ENCODE measurements at regions not wholly inside any gene's neighbourhood (a gene's known extent, or its start where the extent isn't known, plus 50 kb on each side); places are given as distances from the start of the nearest gene placed in this dataset.
"Not testable (repeated sequence)": the region's sequence is repeated elsewhere in the genome, so short reads cannot be mapped to it uniquely, and the experiment has no call there.

DNA sequence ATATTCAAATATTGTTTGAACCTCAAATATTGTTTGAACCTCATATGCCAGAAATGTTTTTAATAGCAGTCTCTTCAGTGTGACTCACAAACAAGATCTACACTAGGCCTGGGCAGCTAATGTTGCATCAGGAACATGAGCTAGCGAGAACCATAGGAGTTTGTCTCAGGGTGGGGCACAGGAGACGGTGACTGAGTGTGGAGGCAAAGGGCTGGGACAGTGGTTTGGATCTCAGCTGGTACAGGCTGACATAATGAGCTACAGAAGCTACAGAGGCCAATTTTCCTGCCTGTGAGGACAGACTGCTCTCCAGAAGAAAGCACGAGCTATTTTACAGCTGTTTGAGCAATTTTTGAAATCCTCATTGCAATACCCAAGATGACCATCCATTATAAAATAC, 224.7 kb downstream of the CENPC start:
- Histone ChIP-seq H3K9me3 (no peaks in the 10 kb centered on the region), H3K36me3 (no peaks in the 10 kb centered on the region), H3K27me3 (no peaks in the 10 kb centered on the region), H3K27ac (no peak overlapping the region), H3K4me1 (ENCODE audit: control insufficient read depth in 1 of 2, insufficient read depth in 1 of 2, low read depth in 1 of 2, low read length in 1 of 2) (no peaks in the 10 kb centered on the region), H3K4me3 (ENCODE audit: low read depth in 1 of 2, low read length in 1 of 2) (no peak overlapping the region)
- TF ChIP-seq, protein P1, sequence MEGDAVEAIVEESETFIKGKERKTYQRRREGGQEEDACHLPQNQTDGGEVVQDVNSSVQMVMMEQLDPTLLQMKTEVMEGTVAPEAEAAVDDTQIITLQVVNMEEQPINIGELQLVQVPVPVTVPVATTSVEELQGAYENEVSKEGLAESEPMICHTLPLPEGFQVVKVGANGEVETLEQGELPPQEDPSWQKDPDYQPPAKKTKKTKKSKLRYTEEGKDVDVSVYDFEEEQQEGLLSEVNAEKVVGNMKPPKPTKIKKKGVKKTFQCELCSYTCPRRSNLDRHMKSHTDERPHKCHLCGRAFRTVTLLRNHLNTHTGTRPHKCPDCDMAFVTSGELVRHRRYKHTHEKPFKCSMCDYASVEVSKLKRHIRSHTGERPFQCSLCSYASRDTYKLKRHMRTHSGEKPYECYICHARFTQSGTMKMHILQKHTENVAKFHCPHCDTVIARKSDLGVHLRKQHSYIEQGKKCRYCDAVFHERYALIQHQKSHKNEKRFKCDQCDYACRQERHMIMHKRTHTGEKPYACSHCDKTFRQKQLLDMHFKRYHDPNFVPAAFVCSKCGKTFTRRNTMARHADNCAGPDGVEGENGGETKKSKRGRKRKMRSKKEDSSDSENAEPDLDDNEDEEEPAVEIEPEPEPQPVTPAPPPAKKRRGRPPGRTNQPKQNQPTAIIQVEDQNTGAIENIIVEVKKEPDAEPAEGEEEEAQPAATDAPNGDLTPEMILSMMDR (IDR thresholded peaks at IDR 0.05), result no peak

DNA sequence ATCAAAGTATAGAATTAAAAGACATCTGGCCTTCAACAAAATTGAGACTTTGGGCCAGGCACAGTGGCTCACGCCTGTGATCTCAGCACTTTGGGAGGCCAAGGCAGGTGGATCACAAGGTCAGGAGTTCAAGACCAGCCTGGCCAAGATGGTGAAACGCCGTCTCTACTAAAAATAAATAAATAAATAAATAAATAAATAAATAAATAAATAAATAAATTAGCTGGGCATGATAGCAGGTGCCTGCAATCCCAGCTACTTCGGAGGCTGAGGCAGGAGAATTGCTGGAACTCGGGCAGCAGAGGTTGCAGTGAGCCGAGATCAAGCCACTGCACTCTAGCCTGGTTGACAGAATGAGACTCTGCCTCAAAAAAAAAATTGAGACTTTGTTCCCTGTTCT, 225.7 kb downstream of the CENPC start:
- not testable (repeated sequence) for H3K36me3 ChIP-seq; H3K9me3 ChIP-seq; H3K27ac ChIP-seq; H3K4me1 ChIP-seq (ENCODE audit: control insufficient read depth in 1 of 2, insufficient read depth in 1 of 2, low read depth in 1 of 2, low read length in 1 of 2); H3K4me3 ChIP-seq (ENCODE audit: low read depth in 1 of 2, low read length in 1 of 2); H3K27me3 ChIP-seq

DNA sequence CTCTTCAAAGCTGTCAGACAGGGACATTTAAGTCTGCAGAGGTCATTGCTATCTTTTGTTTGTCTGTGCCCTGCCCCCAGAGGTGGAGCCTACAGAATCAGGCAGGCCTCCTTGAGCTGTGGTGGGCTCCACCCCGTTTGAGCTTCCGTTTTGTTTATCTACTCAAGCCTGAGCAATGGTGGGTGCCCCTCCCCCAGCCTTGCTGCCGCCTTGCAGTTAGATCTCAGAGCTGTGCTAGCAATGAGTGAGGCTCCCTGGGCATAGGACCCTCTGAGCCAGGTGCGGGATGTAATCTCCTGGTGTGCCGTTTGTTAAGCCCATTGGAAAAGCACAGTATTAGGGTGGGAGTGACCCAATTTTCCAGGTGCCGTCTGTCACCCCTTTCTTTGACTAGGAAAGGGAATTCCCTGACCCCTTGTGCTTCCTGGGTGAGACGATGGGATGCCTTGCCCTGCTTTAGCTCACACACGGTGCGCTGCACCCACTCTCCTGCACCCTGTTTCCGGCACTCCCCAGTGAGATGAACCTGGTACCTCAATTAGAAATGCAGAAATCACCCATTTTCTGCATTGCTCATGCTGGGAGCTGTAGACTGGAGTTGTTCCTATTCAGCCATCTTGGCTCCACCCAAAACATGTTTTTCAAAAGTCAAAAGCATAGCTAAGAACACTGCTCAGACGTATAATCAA, 244.7 kb downstream of the CENPC start:
- not testable (repeated sequence) for H3K9me3 ChIP-seq; H3K27ac ChIP-seq; H3K4me3 ChIP-seq (ENCODE audit: low read depth in 1 of 2, low read length in 1 of 2); H3K4me1 ChIP-seq (ENCODE audit: control insufficient read depth in 1 of 2, insufficient read depth in 1 of 2, low read depth in 1 of 2, low read length in 1 of 2); H3K27me3 ChIP-seq; H3K36me3 ChIP-seq

DNA sequence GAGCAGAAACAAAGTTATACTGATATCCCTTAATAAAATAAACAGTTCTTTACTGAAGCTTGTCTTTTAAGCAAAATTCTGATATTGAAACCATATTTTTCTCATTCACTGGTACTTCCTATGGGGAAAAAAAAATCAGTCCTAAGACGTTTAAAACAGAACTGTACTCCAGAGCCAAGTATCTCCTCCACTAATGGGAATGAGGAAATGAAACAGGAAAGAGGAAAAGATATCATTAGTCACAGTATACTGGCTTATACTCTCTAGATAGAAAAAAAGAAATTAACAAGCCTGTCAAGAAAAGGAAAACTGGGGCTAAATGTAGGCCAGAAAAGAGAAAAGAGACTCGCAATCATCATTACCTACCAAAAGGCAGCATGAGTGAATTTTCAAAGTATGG, 252.7 kb downstream of the CENPC start:
- no peak overlapping the region for H3K4me3 ChIP-seq (ENCODE audit: low read depth in 1 of 2, low read length in 1 of 2)
- TF ChIP-seq, protein P1 (IDR thresholded peaks at IDR 0.05), result no peak
- peaks cover 10 to 21% of the 10 kb centered on the region in 2 experiments for H3K4me1 ChIP-seq (ENCODE audit: control insufficient read depth in 1 of 2, insufficient read depth in 1 of 2, low read depth in 1 of 2, low read length in 1 of 2)
- H3K27me3 ChIP-seq, result no peaks in the 10 kb centered on the region
- no peaks in the 10 kb centered on the region for H3K36me3 ChIP-seq
- no peaks in the 10 kb centered on the region for H3K9me3 ChIP-seq
- no peak overlapping the region for H3K27ac ChIP-seq

DNA sequence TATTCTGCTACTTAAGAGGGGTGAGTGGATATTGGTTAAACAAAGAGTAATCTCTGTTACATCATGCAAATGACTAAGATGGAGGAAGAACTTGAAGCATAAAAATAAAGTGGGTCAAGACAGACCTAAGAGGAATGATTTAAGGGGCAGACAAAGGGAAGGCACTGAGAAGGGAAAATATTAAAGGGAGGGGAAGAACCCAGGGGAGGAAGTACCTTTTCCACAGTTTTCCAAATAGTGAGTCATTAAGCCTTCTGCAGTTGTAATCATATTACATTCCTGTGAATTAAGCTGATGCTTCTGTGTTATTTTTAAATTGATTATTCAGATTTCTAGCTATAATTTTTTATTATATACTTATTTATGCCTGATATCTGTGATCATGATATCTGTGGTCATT, 253.3 kb downstream of the CENPC start:
- no peaks in the 10 kb centered on the region for H3K9me3 ChIP-seq
- no peaks in the 10 kb centered on the region for H3K36me3 ChIP-seq
- peaks cover 10 to 21% of the 10 kb centered on the region in 2 experiments for H3K4me1 ChIP-seq (ENCODE audit: control insufficient read depth in 1 of 2, insufficient read depth in 1 of 2, low read depth in 1 of 2, low read length in 1 of 2)
- no peaks in the 10 kb centered on the region for H3K27me3 ChIP-seq
- no peak overlapping the region for H3K4me3 ChIP-seq (ENCODE audit: low read depth in 1 of 2, low read length in 1 of 2)
- TF ChIP-seq, protein P1 (IDR thresholded peaks at IDR 0.05), result no peak
- H3K27ac ChIP-seq, result no peak overlapping the region

DNA sequence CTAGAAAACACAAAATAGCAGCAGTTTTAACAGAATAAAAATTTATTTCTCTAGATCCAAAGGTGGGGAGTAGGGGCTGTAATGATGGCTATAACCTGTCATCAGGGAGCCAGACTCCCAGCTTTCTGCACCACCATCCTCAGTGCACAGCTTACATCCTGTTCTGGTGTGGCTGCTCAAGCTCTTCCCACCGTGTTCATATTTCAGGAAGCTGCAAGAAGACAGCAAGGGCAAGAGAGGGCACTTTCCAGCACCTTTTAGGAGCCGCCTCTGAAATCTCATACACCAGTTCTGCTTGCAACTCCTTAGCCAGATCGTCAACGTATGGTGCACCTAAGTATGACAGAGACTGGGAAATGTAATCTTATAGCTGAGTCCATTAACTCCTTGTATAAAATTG, 253.7 kb downstream of the CENPC start:
- Histone ChIP-seq H3K27me3 (no peaks in the 10 kb centered on the region), H3K36me3 (no peaks in the 10 kb centered on the region), H3K9me3 (no peaks in the 10 kb centered on the region), H3K27ac (no peak overlapping the region), H3K4me3 (ENCODE audit: low read depth in 1 of 2, low read length in 1 of 2) (no peak overlapping the region), H3K4me1 (ENCODE audit: control insufficient read depth in 1 of 2, insufficient read depth in 1 of 2, low read depth in 1 of 2, low read length in 1 of 2) (peaks cover 10 to 21% of the 10 kb centered on the region in 2 experiments)
- TF ChIP-seq, protein P1 (IDR thresholded peaks at IDR 0.05), result no peak
